ENCODE measurements at regions not wholly inside any gene's neighbourhood (a gene's known extent, or its start where the extent isn't known, plus 50 kb on each side); places are given as distances from the start of the nearest gene placed in this dataset.

DNA sequence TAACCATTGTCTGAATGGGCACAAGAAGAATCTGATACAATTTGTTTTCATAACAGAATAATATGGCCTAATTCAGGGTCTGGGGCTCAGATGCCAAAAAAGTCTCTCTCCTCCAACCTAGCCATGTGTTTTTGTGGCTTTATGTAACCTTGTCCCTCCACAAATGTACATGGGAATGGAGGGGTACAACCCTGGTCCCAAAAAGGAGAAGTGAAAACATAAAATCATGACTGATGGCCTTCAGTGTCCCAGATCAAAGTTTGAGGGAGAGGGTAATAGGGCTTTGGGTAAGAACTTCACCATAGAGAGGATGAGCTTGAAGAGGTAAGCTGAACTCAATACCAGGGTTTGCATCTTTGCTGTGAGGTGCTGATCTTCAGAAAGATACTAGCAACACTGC lies 136.3 kb upstream of the BACH2 start:
- TF ChIP-seq, protein P1, sequence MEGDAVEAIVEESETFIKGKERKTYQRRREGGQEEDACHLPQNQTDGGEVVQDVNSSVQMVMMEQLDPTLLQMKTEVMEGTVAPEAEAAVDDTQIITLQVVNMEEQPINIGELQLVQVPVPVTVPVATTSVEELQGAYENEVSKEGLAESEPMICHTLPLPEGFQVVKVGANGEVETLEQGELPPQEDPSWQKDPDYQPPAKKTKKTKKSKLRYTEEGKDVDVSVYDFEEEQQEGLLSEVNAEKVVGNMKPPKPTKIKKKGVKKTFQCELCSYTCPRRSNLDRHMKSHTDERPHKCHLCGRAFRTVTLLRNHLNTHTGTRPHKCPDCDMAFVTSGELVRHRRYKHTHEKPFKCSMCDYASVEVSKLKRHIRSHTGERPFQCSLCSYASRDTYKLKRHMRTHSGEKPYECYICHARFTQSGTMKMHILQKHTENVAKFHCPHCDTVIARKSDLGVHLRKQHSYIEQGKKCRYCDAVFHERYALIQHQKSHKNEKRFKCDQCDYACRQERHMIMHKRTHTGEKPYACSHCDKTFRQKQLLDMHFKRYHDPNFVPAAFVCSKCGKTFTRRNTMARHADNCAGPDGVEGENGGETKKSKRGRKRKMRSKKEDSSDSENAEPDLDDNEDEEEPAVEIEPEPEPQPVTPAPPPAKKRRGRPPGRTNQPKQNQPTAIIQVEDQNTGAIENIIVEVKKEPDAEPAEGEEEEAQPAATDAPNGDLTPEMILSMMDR (IDR thresholded peaks at IDR 0.05; ENCODE audit: borderline replicate concordance, insufficient read depth, low read depth, low read length) = no peak

GRCh38 chr6:90432041-90432775 lies 135.6 kb upstream of the BACH2 start:
- no peak overlapping the region for H3K4me3 ChIP-seq (ENCODE audit: low read depth, low read length)
- TF ChIP-seq, protein P1 (IDR thresholded peaks at IDR 0.05; ENCODE audit: borderline replicate concordance, insufficient read depth, low read depth, low read length) = no peak

More for the DNA sequence above, 136.3 kb upstream of the BACH2 start:
- H3K4me3 ChIP-seq (ENCODE audit: low read depth, low read length) = no peak overlapping the region

- TF ChIP-seq, protein P1 (IDR thresholded peaks at IDR 0.05; ENCODE audit: borderline replicate concordance, insufficient read depth, low read depth, low read length) = no peak
- H3K4me3 ChIP-seq (ENCODE audit: low read depth, low read length) = no peak overlapping the region
Measured at GRCh38 chr6:90431576-90431975, 134.9 kb upstream of the BACH2 start.

- TF ChIP-seq, protein P1 (IDR thresholded peaks at IDR 0.05; ENCODE audit: borderline replicate concordance, insufficient read depth, low read depth, low read length) = no peak
- H3K4me3 ChIP-seq (ENCODE audit: low read depth, low read length) = no peak overlapping the region
Measured at GRCh38 chr6:90429713-90430112, 133.1 kb upstream of the BACH2 start.

GRCh38 chr6:90428514-90428913 lies 131.9 kb upstream of the BACH2 start:
- no peak overlapping the region for H3K4me3 ChIP-seq (ENCODE audit: low read depth, low read length)
- TF ChIP-seq, protein P1 (IDR thresholded peaks at IDR 0.05; ENCODE audit: borderline replicate concordance, insufficient read depth, low read depth, low read length) = no peak

- TF ChIP-seq, protein P1 (IDR thresholded peaks at IDR 0.05; ENCODE audit: borderline replicate concordance, insufficient read depth, low read depth, low read length) = no peak
- no peak overlapping the region for H3K4me3 ChIP-seq (ENCODE audit: low read depth, low read length)
Measured at GRCh38 chr6:90425161-90425641, 128.6 kb upstream of the BACH2 start.

DNA sequence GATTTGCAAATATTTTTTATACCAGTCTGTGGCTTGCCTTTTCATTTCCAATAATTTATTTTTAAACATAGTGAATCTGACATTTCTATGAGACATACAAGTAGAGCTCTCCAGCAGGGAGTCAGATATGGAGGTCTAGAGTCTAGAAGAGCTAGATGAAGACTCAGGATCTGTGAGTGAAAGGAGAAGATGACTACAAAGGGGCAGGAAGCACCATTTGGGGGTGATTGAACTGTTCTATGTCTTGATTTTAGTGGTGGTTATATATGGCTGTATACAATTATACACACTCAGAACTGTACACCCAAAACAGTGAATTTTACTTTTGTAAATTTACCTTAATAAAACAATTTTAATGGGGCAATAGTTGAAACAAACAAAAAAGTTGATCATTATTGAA lies 127.9 kb upstream of the BACH2 start:
- H3K4me3 ChIP-seq (ENCODE audit: low read depth, low read length) = no peak overlapping the region
- TF ChIP-seq, protein P1 (IDR thresholded peaks at IDR 0.05; ENCODE audit: borderline replicate concordance, insufficient read depth, low read depth, low read length) = no peak
